ENCODE measurements at regions not wholly inside any gene's neighbourhood (a gene's known extent, or its start where the extent isn't known, plus 50 kb on each side); places are given as distances from the start of the nearest gene placed in this dataset.

DNA sequence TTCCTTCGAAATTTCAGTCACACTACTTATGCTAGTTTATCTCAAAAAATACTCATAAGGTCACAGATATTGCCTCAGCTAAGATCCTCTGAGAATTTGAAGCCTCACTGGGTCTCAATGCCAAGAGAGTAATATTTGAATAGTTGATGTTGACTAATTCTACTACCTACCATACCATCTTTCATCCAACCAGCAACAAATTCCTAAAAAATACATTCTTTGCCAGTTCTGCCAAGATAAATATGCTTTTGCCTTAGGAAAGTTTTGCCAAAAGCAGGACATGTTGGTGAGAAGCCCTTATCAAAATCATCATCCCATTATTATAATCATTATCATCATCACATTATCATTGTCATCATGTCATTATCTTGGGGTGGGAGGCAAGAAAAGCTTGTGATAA, 544.6 kb upstream of the ZEB2 start:
- Histone ChIP-seq H2AFZ (ENCODE audit: insufficient read depth, low read depth, low read length, poor library complexity, severe bottlenecking) (no peak overlapping the region), H3K27me3 (replicated peaks in 1 of 4; ENCODE audit: control extremely low read depth in 1 of 4, control insufficient read depth in 3 of 4, insufficient read depth in 4 of 4, low read length in 3 of 4) (no peaks in the 10 kb centered on the region), H3K4me2 (replicated peaks; ENCODE audit: low read depth, low read length, poor library complexity, severe bottlenecking) (no peak overlapping the region), H3K9me3 (ENCODE audit: control extremely low read depth in 1 of 3, control insufficient read depth in 2 of 3, insufficient read depth in 1 of 3, low read length in 2 of 3) (peaks cover 0 to 2% (median 0%) of the 10 kb centered on the region in 3 donors), H3K4me3 (ENCODE audit: control extremely low read depth in 1 of 5, extremely low read depth in 1 of 5, insufficient read depth in 1 of 5, low read depth in 2 of 5, low read length in 4 of 5) (no peak overlapping the region), H3K79me2 (ENCODE audit: control insufficient read depth, insufficient read depth, low read length) (no peaks in the 10 kb centered on the region), H3K9ac (ENCODE audit: low read length) (no peak overlapping the region), H3K36me3 (replicated peaks in 1 of 2; ENCODE audit: control extremely low read depth in 1 of 2, control insufficient read depth in 1 of 2, extremely low read depth in 1 of 2, insufficient read depth in 2 of 2, low read length in 1 of 2) (no peaks in the 10 kb centered on the region), H4K20me1 (ENCODE audit: control insufficient read depth, insufficient read depth, low read length, poor library complexity, severe bottlenecking) (no peaks in the 10 kb centered on the region), H3K27ac (ENCODE audit: low read length in 2 of 2) (no peak overlapping the region), H3K4me1 (ENCODE audit: control insufficient read depth in 2 of 2, insufficient read depth in 2 of 2, low read length in 2 of 2) (no peaks in the 10 kb centered on the region)
- intact Hi-C loops (cut with micrococcal nuclease): no loop called here
- TF ChIP-seq, protein P1, sequence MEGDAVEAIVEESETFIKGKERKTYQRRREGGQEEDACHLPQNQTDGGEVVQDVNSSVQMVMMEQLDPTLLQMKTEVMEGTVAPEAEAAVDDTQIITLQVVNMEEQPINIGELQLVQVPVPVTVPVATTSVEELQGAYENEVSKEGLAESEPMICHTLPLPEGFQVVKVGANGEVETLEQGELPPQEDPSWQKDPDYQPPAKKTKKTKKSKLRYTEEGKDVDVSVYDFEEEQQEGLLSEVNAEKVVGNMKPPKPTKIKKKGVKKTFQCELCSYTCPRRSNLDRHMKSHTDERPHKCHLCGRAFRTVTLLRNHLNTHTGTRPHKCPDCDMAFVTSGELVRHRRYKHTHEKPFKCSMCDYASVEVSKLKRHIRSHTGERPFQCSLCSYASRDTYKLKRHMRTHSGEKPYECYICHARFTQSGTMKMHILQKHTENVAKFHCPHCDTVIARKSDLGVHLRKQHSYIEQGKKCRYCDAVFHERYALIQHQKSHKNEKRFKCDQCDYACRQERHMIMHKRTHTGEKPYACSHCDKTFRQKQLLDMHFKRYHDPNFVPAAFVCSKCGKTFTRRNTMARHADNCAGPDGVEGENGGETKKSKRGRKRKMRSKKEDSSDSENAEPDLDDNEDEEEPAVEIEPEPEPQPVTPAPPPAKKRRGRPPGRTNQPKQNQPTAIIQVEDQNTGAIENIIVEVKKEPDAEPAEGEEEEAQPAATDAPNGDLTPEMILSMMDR (IDR thresholded peaks at IDR 0.05): no peak
- TF ChIP-seq EZH2 (IDR thresholded peaks at IDR 0.05; ENCODE audit: borderline replicate concordance, insufficient read depth, low read depth, low read length, poor library complexity, severe bottlenecking): no peak
- no peak for ATAC-seq (ENCODE audit: low read depth)
- Mint-ChIP-seq H3K4me3 (no peak overlapping the region), H3K27me3 (no peaks in the 10 kb centered on the region), H3K27ac (no peak overlapping the region), H3K9me3 (ENCODE audit: insufficient read depth) (no peaks in the 10 kb centered on the region), H3K4me1 (no peaks in the 10 kb centered on the region)
- ChIA-PET CTCF (no interaction called here), POLR2A (no interaction called here)
- no peak for DNase-seq
- WGBS (ENCODE audit: insufficient coverage): no CpG with 5 or more reads among the region's 1 CpG

DNA sequence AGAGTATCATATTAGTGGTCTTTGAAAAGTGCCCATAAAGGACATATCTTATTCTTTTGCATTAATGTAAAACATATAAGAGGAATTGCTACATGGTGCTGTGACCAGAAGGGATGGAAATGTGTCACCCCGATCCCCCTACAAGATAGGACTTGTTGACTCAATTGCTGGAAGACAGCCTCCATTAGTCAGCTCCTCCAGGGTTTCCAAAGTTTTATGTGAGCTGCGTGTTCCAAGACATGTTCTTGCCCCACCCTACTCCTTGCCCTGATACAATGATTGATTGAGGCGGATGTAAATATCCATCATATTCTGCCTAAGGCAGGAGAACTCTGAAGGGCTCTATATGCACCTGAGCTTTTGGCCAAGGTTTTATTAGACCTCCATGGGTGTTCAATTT, 541.0 kb upstream of the ZEB2 start:
- no peak overlapping the region for H3K4me3 Mint-ChIP-seq
- H3K36me3 ChIP-seq (replicated peaks in 1 of 2; ENCODE audit: control extremely low read depth in 1 of 2, control insufficient read depth in 1 of 2, extremely low read depth in 1 of 2, insufficient read depth in 2 of 2, low read length in 1 of 2): no peaks in the 10 kb centered on the region
- TF ChIP-seq EZH2 (IDR thresholded peaks at IDR 0.05; ENCODE audit: borderline replicate concordance, insufficient read depth, low read depth, low read length, poor library complexity, severe bottlenecking): no peak
- TF ChIP-seq, protein P1 (IDR thresholded peaks at IDR 0.05): no peak
- no peak overlapping the region for H3K4me2 ChIP-seq (replicated peaks; ENCODE audit: low read depth, low read length, poor library complexity, severe bottlenecking)
- no peaks in the 10 kb centered on the region for H3K27me3 ChIP-seq (replicated peaks in 1 of 4; ENCODE audit: control extremely low read depth in 1 of 4, control insufficient read depth in 3 of 4, insufficient read depth in 4 of 4, low read length in 3 of 4)
- CTCF ChIA-PET: no interaction called here
- no peaks in the 10 kb centered on the region for H3K79me2 ChIP-seq (ENCODE audit: control insufficient read depth, insufficient read depth, low read length)
- no peaks in the 10 kb centered on the region for H3K9me3 Mint-ChIP-seq (ENCODE audit: insufficient read depth)
- no peak for ATAC-seq (ENCODE audit: low read depth)
- no peaks in the 10 kb centered on the region for H3K4me1 Mint-ChIP-seq
- intact Hi-C loops (cut with micrococcal nuclease): no loop called here
- POLR2A ChIA-PET: no interaction called here
- H3K4me3 ChIP-seq (ENCODE audit: control extremely low read depth in 1 of 5, extremely low read depth in 1 of 5, insufficient read depth in 1 of 5, low read depth in 2 of 5, low read length in 4 of 5): no peak overlapping the region
- no peaks in the 10 kb centered on the region for H3K27me3 Mint-ChIP-seq
- H3K27ac ChIP-seq (ENCODE audit: low read length in 2 of 2): no peak overlapping the region
- DNase-seq: no peak
- no peak overlapping the region for H2AFZ ChIP-seq (ENCODE audit: insufficient read depth, low read depth, low read length, poor library complexity, severe bottlenecking)
- H3K9ac ChIP-seq (ENCODE audit: low read length): no peak overlapping the region
- H3K4me1 ChIP-seq (ENCODE audit: control insufficient read depth in 2 of 2, insufficient read depth in 2 of 2, low read length in 2 of 2): no peaks in the 10 kb centered on the region
- H3K27ac Mint-ChIP-seq: no peak overlapping the region
- H4K20me1 ChIP-seq (ENCODE audit: control insufficient read depth, insufficient read depth, low read length, poor library complexity, severe bottlenecking): no peaks in the 10 kb centered on the region
- peaks cover 0 to 2% (median 0%) of the 10 kb centered on the region in 3 donors for H3K9me3 ChIP-seq (ENCODE audit: control extremely low read depth in 1 of 3, control insufficient read depth in 2 of 3, insufficient read depth in 1 of 3, low read length in 2 of 3)
- WGBS (ENCODE audit: insufficient coverage): 92% methylated on average over 2 of the region's 3 CpGs
